ENCODE measurements at regions not wholly inside any gene's neighbourhood (a gene's known extent, or its start where the extent isn't known, plus 50 kb on each side); places are given as distances from the start of the nearest gene placed in this dataset.

GRCh38 chr2:38185012-38185491, 109.1 kb upstream of the CYP1B1 start:
- no peak overlapping the region for H3K56ac ChIP-seq (ENCODE audit: insufficient read length, low read depth, low read length)
- no CpG with 5 or more reads among the region's 1 CpG for whole genome bisulfite sequencing (ENCODE audit: extremely low coverage, insufficient read length, low lambda C conversion rate)
- H4K8ac ChIP-seq (replicated peaks; ENCODE audit: insufficient read length, low read depth, low read length), result no peak overlapping the region
- no peak overlapping the region for H2BK120ac ChIP-seq (ENCODE audit: low read depth, low read length, poor library complexity, severe bottlenecking)
- H3K4me1 ChIP-seq (ENCODE audit: insufficient read depth, low read length), result no peaks in the 10 kb centered on the region
- H3K4me1 Mint-ChIP-seq, result peaks cover 1 to 4% of the 10 kb centered on the region in 2 experiments; a peak in 3 of 4 replicates
- H3K9ac ChIP-seq (ENCODE audit: extremely low read depth, insufficient read length, low read length), result no peak overlapping the region
- no peaks in the 10 kb centered on the region for H3K9me3 ChIP-seq (ENCODE audit: control insufficient read depth, low read depth, low read length)
- H3K27me3 ChIP-seq (ENCODE audit: insufficient read depth, low read length), result no peaks in the 10 kb centered on the region
- no peaks in the 10 kb centered on the region for H3K79me1 ChIP-seq (ENCODE audit: insufficient read depth, low read depth, low read length, poor library complexity, severe bottlenecking)
- DNase-seq, result no peak
- H3K23me2 ChIP-seq (ENCODE audit: insufficient read length, low read depth, low read length, poor library complexity, severe bottlenecking), result no peaks in the 10 kb centered on the region
- H4K91ac ChIP-seq (ENCODE audit: insufficient read length, low read depth, low read length), result no peak overlapping the region
- no peak overlapping the region for H2BK15ac ChIP-seq (ENCODE audit: low read depth, low read length)
- no peak overlapping the region for H2BK20ac ChIP-seq (ENCODE audit: low read depth, low read length, poor library complexity, severe bottlenecking)
- no peak overlapping the region for H3K27ac Mint-ChIP-seq
- H2BK12ac ChIP-seq (ENCODE audit: insufficient read length, low read depth, low read length), result no peak overlapping the region
- H3K14ac ChIP-seq (ENCODE audit: insufficient read depth, low read length), result no peak overlapping the region
- H2AK5ac ChIP-seq (ENCODE audit: insufficient read length, low read length), result no peak overlapping the region
- no peak overlapping the region for H3K27ac ChIP-seq (ENCODE audit: insufficient read length, low read depth, low read length)
- no peaks in the 10 kb centered on the region; a peak in 1 of 7 replicates for H3K36me3 Mint-ChIP-seq (ENCODE audit: insufficient read depth in 1 of 3, low read depth in 3 of 3)
- H3K18ac ChIP-seq (ENCODE audit: insufficient read length, low read depth, low read length), result no peak overlapping the region
- no peak overlapping the region for H3T11ph ChIP-seq (ENCODE audit: low read length)
- no peaks in the 10 kb centered on the region for H3K79me2 ChIP-seq (ENCODE audit: insufficient read depth, low read length)
- H4K20me1 ChIP-seq (ENCODE audit: control insufficient read depth, insufficient read depth, insufficient read length), result no peaks in the 10 kb centered on the region
- H3K27me3 Mint-ChIP-seq (ENCODE audit: low read depth), result no peaks in the 10 kb centered on the region; the same call in 1 of the 2 replicates
- H3K4ac ChIP-seq (ENCODE audit: low read depth, low read length), result no peak overlapping the region
- H3K4me3 Mint-ChIP-seq, result no peak overlapping the region
- H3K4me2 ChIP-seq (ENCODE audit: insufficient read depth, insufficient read length, low read length), result no peak overlapping the region
- no peak overlapping the region for H4K5ac ChIP-seq (ENCODE audit: insufficient read length, low read depth, low read length)
- no peak for TF ChIP-seq CTCF (conservative IDR thresholded peaks at IDR 0.05)
- no peak overlapping the region for H2BK5ac ChIP-seq (ENCODE audit: insufficient read length, low read length)
- H3K23ac ChIP-seq (ENCODE audit: insufficient read length, low read depth, low read length), result no peak overlapping the region
- H2AFZ ChIP-seq (ENCODE audit: low read length), result no peak overlapping the region
- no peaks in the 10 kb centered on the region for H3K9me3 Mint-ChIP-seq
